ENCODE measurements at regions not wholly inside any gene's neighbourhood (a gene's known extent, or its start where the extent isn't known, plus 50 kb on each side); places are given as distances from the start of the nearest gene placed in this dataset.

- H3K23me2 ChIP-seq (ENCODE audit: insufficient read length, low read depth, low read length, poor library complexity, severe bottlenecking): no peaks in the 10 kb centered on the region
- H3K18ac ChIP-seq (ENCODE audit: insufficient read length, low read depth, low read length): no peak overlapping the region
- no peak overlapping the region for H4K5ac ChIP-seq (ENCODE audit: insufficient read length, low read depth, low read length)
- Mint-ChIP-seq H3K9me3 (peaks cover 24 to 37% of the 10 kb centered on the region in 2 experiments), H3K4me3 (no peak overlapping the region), H3K27me3 (ENCODE audit: low read depth) (no peaks in the 10 kb centered on the region), H3K36me3 (ENCODE audit: insufficient read depth in 1 of 3, low read depth in 3 of 3) (peaks cover 23 to 35% (median 25%) of the 10 kb centered on the region in 3 experiments), H3K27ac (no peak overlapping the region), H3K4me1 (no peaks in the 10 kb centered on the region)
- H3K27ac ChIP-seq (ENCODE audit: insufficient read length, low read depth, low read length): no peak overlapping the region
- H3K79me1 ChIP-seq (ENCODE audit: insufficient read depth, low read depth, low read length, poor library complexity, severe bottlenecking): no peaks in the 10 kb centered on the region
- H3K9me3 ChIP-seq (ENCODE audit: control insufficient read depth, low read depth, low read length): no peaks in the 10 kb centered on the region
- no peak overlapping the region for H3K9ac ChIP-seq (ENCODE audit: extremely low read depth, insufficient read length, low read length)
- H3K27me3 ChIP-seq (ENCODE audit: insufficient read depth, low read length): no peaks in the 10 kb centered on the region
- H4K8ac ChIP-seq (replicated peaks; ENCODE audit: insufficient read length, low read depth, low read length): no peak overlapping the region
- no peak overlapping the region for H2AK5ac ChIP-seq (ENCODE audit: insufficient read length, low read length)
- no peak for TF ChIP-seq CTCF (conservative IDR thresholded peaks at IDR 0.05)
- H3K23ac ChIP-seq (ENCODE audit: insufficient read length, low read depth, low read length): no peak overlapping the region
- no peaks in the 10 kb centered on the region for H4K20me1 ChIP-seq (ENCODE audit: control insufficient read depth, insufficient read depth, insufficient read length)
- no peak overlapping the region for H2BK5ac ChIP-seq (ENCODE audit: insufficient read length, low read length)
- no peak overlapping the region for H2AFZ ChIP-seq (ENCODE audit: low read length)
- no peak overlapping the region for H3K14ac ChIP-seq (ENCODE audit: insufficient read depth, low read length)
- no peak overlapping the region for H2BK15ac ChIP-seq (ENCODE audit: low read depth, low read length)
- no peak overlapping the region for H2BK12ac ChIP-seq (ENCODE audit: insufficient read length, low read depth, low read length)
- no peaks in the 10 kb centered on the region for H3K79me2 ChIP-seq (ENCODE audit: insufficient read depth, low read length)
- no peak for DNase-seq
- H3K4me1 ChIP-seq (ENCODE audit: insufficient read depth, low read length): no peaks in the 10 kb centered on the region
- no peak overlapping the region for H2BK20ac ChIP-seq (ENCODE audit: low read depth, low read length, poor library complexity, severe bottlenecking)
- H2BK120ac ChIP-seq (ENCODE audit: low read depth, low read length, poor library complexity, severe bottlenecking): no peak overlapping the region
- no peak overlapping the region for H3K4ac ChIP-seq (ENCODE audit: low read depth, low read length)
- no peak overlapping the region for H3K4me2 ChIP-seq (ENCODE audit: insufficient read depth, insufficient read length, low read length)
- no peak overlapping the region for H3K56ac ChIP-seq (ENCODE audit: insufficient read length, low read depth, low read length)
- no peak overlapping the region for H3T11ph ChIP-seq (ENCODE audit: low read length)
- H4K91ac ChIP-seq (ENCODE audit: insufficient read length, low read depth, low read length): no peak overlapping the region
These were observed 561.5 kb upstream of the PCDH10 start for GRCh38 chr4:132587626-132588025.
